DOHH2 (cell line): ENCODE measurements at regions not wholly inside any gene's neighbourhood (a gene's known extent, or its start where the extent isn't known, plus 50 kb on each side); places are given as distances from the start of the nearest gene placed in this dataset.

Experiments
- EZH2phosphoT487 ChIP-seq: fragments of 200-600 bp; sonication (generic); IDR thresholded peaks from 2 replicates; pipeline ENCODE4 v1.6.1; 2017; ENCODE audit warnings: borderline replicate concordance, mild to moderate bottlenecking, antibody characterized with exemption, low read length, moderate library complexity, mixed read lengths
- TF ChIP-seq, protein P1 (sequence below): fragments of 200-600 bp; sonication (generic); IDR thresholded peaks from one replicate; pipeline ENCODE4 v1.5.1; 2014; ENCODE audit warnings: antibody characterized with exemption, mild to moderate bottlenecking, low read depth, low read length; ENCODE audit not compliant: poor library complexity, severe bottlenecking

DNA sequence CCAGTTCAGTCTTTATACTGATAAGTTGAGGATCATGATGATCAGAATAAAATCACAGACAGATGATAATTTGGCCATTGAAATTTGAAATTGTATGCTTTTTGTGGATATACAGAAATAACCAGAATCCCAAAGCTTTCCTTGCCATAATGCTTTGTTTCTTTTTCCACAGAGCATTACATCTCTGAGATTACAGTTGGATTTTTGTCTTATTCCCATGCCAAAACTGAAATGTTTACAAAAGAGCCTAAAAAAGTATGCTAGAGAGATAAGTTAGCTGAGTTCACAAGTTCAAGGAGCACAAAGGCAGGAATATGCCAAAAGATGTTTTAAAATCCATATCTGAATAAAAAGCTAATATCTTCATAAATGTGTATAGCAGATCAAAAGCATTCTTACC is 321.3 kb downstream of the PID1 start:
- TF ChIP-seq, protein P1, sequence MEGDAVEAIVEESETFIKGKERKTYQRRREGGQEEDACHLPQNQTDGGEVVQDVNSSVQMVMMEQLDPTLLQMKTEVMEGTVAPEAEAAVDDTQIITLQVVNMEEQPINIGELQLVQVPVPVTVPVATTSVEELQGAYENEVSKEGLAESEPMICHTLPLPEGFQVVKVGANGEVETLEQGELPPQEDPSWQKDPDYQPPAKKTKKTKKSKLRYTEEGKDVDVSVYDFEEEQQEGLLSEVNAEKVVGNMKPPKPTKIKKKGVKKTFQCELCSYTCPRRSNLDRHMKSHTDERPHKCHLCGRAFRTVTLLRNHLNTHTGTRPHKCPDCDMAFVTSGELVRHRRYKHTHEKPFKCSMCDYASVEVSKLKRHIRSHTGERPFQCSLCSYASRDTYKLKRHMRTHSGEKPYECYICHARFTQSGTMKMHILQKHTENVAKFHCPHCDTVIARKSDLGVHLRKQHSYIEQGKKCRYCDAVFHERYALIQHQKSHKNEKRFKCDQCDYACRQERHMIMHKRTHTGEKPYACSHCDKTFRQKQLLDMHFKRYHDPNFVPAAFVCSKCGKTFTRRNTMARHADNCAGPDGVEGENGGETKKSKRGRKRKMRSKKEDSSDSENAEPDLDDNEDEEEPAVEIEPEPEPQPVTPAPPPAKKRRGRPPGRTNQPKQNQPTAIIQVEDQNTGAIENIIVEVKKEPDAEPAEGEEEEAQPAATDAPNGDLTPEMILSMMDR: no peak
- TF ChIP-seq EZH2phosphoT487: no peak
